ENCODE measurements at regions not wholly inside any gene's neighbourhood (a gene's known extent, or its start where the extent isn't known, plus 50 kb on each side); places are given as distances from the start of the nearest gene placed in this dataset.

DNA sequence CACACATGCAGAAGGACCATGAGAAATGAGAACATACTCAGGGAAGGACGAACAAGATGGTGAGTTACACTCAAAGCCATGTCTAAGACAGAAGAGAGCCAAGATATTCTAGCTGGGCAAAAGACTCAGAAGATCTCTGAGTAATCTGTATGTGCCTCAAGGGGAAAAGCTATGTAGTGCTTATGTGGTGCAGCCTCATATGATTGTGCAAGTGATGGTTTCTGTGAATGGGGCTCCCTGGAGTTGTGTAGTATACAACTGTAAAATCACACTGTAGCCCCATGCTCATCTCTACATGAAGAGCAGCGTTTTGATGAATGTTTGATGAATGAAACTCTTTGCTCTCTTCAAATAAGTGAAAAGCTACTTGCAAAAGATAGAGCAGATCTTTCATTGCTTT lies 57.5 kb downstream of the OSR1 start:
- no peak overlapping the region for H3K4me3 ChIP-seq (ENCODE audit: low read depth, low read length)
- no peaks in the 10 kb centered on the region for H3K4me1 ChIP-seq (ENCODE audit: control insufficient read depth, insufficient read depth, low read length)
- no peak overlapping the region for H3K9ac ChIP-seq (ENCODE audit: low read depth, low read length)
- H3K9me3 ChIP-seq (ENCODE audit: control insufficient read depth, insufficient read depth, low read length): 0 out of 2 replicates have a peak, but pooled peaks cover 6% of the 10 kb centered on the region
- H3K27me3 ChIP-seq (ENCODE audit: control insufficient read depth, insufficient read depth, low read length): no peaks in the 10 kb centered on the region
- no peaks in the 10 kb centered on the region for H3K36me3 ChIP-seq (ENCODE audit: control insufficient read depth, insufficient read depth, low read length)
- no peak overlapping the region for H3K27ac ChIP-seq (ENCODE audit: low read depth, low read length)

DNA sequence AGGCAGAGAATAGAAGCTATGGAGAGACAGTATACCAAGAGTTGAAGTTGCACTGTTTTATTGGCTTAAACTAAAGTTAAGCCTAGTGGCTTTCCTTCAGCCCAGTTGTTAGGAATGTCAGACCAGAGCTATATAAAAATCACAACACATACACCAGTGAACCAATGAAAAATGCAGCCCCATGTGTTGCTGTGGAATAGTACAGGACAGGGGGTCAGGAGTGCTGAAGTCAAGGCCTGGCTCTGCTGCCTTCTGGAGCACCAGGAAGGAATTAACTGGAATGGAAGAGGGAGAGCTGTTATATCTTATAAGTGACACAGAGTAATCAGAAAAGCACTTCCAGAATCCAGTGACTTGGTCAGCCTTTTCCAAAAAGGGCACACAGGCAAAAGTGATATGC lies 58.9 kb downstream of the OSR1 start:
- no peaks in the 10 kb centered on the region for H3K36me3 ChIP-seq (ENCODE audit: control insufficient read depth, insufficient read depth, low read length)
- no peaks in the 10 kb centered on the region for H3K4me1 ChIP-seq (ENCODE audit: control insufficient read depth, insufficient read depth, low read length)
- no peak overlapping the region for H3K27ac ChIP-seq (ENCODE audit: low read depth, low read length)
- H3K27me3 ChIP-seq (ENCODE audit: control insufficient read depth, insufficient read depth, low read length): no peaks in the 10 kb centered on the region
- H3K9ac ChIP-seq (ENCODE audit: low read depth, low read length): no peak overlapping the region
- H3K9me3 ChIP-seq (ENCODE audit: control insufficient read depth, insufficient read depth, low read length): no peaks in the 10 kb centered on the region
- no peak overlapping the region for H3K4me3 ChIP-seq (ENCODE audit: low read depth, low read length)

DNA sequence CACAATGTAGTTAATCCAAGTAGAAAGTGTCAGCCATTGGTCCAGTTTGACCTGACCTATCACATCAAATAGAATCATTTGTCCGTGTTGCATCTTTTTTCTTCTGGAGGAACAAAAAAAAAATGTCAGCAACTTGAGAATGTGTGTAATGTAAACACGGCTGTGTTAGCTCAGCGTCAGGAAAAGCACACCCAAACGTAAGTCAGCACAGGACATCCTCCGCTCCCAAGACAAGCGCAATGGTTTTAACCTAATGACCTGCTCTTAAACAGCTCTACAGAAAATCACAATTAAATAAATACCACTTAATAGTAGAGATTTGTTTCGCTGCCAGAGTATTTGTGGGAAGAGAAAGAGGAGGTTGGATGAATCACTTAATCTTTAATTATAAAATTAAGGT lies 59.4 kb downstream of the OSR1 start:
- no peak overlapping the region for H3K4me3 ChIP-seq (ENCODE audit: low read depth, low read length)
- no peak overlapping the region for H3K9ac ChIP-seq (ENCODE audit: low read depth, low read length)
- no peaks in the 10 kb centered on the region for H3K36me3 ChIP-seq (ENCODE audit: control insufficient read depth, insufficient read depth, low read length)
- no peaks in the 10 kb centered on the region for H3K27me3 ChIP-seq (ENCODE audit: control insufficient read depth, insufficient read depth, low read length)
- no peaks in the 10 kb centered on the region for H3K9me3 ChIP-seq (ENCODE audit: control insufficient read depth, insufficient read depth, low read length)
- H3K27ac ChIP-seq (ENCODE audit: low read depth, low read length): no peak overlapping the region
- no peaks in the 10 kb centered on the region for H3K4me1 ChIP-seq (ENCODE audit: control insufficient read depth, insufficient read depth, low read length)

DNA sequence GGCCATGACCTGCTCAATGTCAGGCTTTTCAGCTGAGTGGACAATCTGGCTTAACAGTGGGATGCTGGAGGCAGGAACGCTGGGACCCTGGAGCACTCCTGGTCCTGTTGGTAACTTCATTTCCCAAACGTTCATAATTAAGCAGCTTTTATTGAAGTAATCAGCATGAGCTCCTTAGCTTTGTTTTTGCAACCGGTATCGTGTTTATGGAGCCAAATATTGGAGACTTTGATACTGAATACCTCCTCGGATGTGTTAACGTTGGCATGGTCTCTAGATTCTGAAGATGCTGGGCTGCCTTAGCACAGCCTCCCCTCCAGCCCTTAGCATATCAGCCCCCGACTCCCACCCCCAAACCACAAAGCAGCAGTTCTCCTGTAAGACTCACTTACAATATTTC lies 60.7 kb downstream of the OSR1 start:
- H3K9me3 ChIP-seq (ENCODE audit: control insufficient read depth, insufficient read depth, low read length): no peaks in the 10 kb centered on the region
- H3K36me3 ChIP-seq (ENCODE audit: control insufficient read depth, insufficient read depth, low read length): no peaks in the 10 kb centered on the region
- H3K27ac ChIP-seq (ENCODE audit: low read depth, low read length): no peak overlapping the region
- H3K9ac ChIP-seq (ENCODE audit: low read depth, low read length): no peak overlapping the region
- H3K27me3 ChIP-seq (ENCODE audit: control insufficient read depth, insufficient read depth, low read length): no peaks in the 10 kb centered on the region
- no peak overlapping the region for H3K4me3 ChIP-seq (ENCODE audit: low read depth, low read length)
- no peaks in the 10 kb centered on the region for H3K4me1 ChIP-seq (ENCODE audit: control insufficient read depth, insufficient read depth, low read length)

DNA sequence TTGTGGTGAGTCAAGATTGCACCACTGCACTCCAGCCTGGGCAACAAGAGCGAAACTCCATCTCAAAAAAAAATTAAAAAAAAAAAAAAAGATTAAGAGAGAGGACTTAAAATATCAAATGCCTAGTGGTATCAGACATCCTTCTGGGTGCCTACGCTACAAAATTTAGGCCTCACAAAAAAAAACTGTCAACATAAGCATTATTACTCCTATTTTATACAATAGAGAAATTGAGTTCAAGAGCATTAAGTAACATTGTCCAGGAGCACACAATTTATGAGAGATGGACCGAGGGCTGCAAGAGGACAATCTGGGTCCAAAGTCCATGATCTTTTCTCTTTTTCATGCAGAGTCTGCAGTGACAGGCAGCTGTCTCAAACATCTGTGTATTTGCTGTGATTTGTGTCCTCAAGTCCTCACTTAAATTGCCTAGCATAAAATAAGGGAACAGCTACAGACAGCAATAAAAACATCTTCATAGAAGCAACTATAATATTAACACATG lies 62.4 kb downstream of the OSR1 start:
- no peaks in the 10 kb centered on the region for H3K9me3 ChIP-seq (ENCODE audit: control insufficient read depth, insufficient read depth, low read length)
- H3K36me3 ChIP-seq (ENCODE audit: control insufficient read depth, insufficient read depth, low read length): no peaks in the 10 kb centered on the region
- no peak overlapping the region for H3K4me3 ChIP-seq (ENCODE audit: low read depth, low read length)
- no peaks in the 10 kb centered on the region for H3K4me1 ChIP-seq (ENCODE audit: control insufficient read depth, insufficient read depth, low read length)
- no peak overlapping the region for H3K27ac ChIP-seq (ENCODE audit: low read depth, low read length)
- H3K27me3 ChIP-seq (ENCODE audit: control insufficient read depth, insufficient read depth, low read length): no peaks in the 10 kb centered on the region
- no peak overlapping the region for H3K9ac ChIP-seq (ENCODE audit: low read depth, low read length)

DNA sequence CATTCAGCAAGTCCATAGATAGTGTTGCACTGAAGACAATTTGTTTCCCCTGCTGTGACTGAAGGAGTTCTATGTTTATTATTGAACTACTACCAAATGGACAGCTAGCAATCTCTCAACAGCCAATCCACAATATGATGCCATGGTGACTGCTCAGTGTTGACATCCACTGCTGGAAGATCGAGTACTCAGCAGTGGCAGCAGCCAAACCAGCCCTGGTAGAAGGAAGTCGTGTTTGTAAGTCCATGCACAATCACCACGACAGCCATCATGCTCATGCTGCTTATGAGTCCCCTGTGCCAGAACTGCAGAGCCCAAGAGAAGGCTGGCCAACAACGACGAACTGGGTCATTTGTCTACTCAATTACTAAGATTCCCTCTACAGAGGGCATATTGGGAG lies 66.4 kb downstream of the OSR1 start:
- no peaks in the 10 kb centered on the region for H3K4me1 ChIP-seq (ENCODE audit: control insufficient read depth, insufficient read depth, low read length)
- no peak overlapping the region for H3K4me3 ChIP-seq (ENCODE audit: low read depth, low read length)
- no peaks in the 10 kb centered on the region for H3K36me3 ChIP-seq (ENCODE audit: control insufficient read depth, insufficient read depth, low read length)
- no peak overlapping the region for H3K9ac ChIP-seq (ENCODE audit: low read depth, low read length)
- no peaks in the 10 kb centered on the region for H3K27me3 ChIP-seq (ENCODE audit: control insufficient read depth, insufficient read depth, low read length)
- H3K9me3 ChIP-seq (ENCODE audit: control insufficient read depth, insufficient read depth, low read length): no peaks in the 10 kb centered on the region
- no peak overlapping the region for H3K27ac ChIP-seq (ENCODE audit: low read depth, low read length)

DNA sequence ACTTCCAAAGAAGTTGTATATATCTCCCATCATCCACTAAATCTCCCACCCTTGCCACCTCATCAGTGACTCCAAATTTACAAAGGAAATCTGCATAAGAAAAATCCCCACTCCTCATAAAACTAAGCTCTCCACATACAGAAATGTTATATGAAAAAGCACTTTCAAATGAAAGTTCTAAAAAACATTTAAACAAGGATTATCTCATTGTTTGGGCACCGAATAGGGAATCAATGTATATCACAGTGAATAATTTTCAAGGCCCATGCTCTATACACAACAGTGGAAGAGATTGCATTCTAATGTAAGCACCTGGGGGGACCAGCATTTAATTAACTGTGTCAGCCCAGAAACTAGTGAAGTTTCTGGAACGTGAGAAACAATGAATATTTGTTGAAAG lies 70.1 kb downstream of the OSR1 start:
- Histone ChIP-seq H3K27me3 (ENCODE audit: control insufficient read depth, insufficient read depth, low read length) (no peaks in the 10 kb centered on the region), H3K27ac (ENCODE audit: low read depth, low read length) (no peak overlapping the region), H3K4me1 (ENCODE audit: control insufficient read depth, insufficient read depth, low read length) (no peaks in the 10 kb centered on the region), H3K9me3 (ENCODE audit: control insufficient read depth, insufficient read depth, low read length) (no peaks in the 10 kb centered on the region), H3K4me3 (ENCODE audit: low read depth, low read length) (no peak overlapping the region), H3K9ac (ENCODE audit: low read depth, low read length) (no peak overlapping the region), H3K36me3 (ENCODE audit: control insufficient read depth, insufficient read depth, low read length) (no peaks in the 10 kb centered on the region)

DNA sequence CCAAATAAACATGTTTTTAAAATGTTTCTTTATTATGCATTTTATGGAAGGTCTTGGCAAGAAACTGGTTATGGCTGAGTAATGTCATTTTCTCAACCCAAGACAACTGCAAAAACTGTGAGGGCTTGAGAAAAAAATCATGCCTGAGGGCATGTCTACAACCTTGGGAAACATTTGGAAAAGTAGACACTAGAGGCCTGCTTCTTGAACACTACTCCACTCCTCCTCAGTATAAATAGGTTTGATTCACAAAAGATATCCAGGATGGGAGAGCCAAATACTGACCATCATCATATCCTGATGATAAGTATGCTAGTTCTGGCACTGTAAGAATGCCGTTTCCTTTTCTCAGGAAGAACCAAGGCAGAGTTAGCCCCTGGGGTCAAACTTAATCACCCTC lies 71.1 kb downstream of the OSR1 start:
- H3K9me3 ChIP-seq (ENCODE audit: control insufficient read depth, insufficient read depth, low read length): no peaks in the 10 kb centered on the region
- H3K27ac ChIP-seq (ENCODE audit: low read depth, low read length): no peak overlapping the region
- H3K4me1 ChIP-seq (ENCODE audit: control insufficient read depth, insufficient read depth, low read length): no peaks in the 10 kb centered on the region
- H3K36me3 ChIP-seq (ENCODE audit: control insufficient read depth, insufficient read depth, low read length): no peaks in the 10 kb centered on the region
- H3K4me3 ChIP-seq (ENCODE audit: low read depth, low read length): no peak overlapping the region
- no peaks in the 10 kb centered on the region for H3K27me3 ChIP-seq (ENCODE audit: control insufficient read depth, insufficient read depth, low read length)
- no peak overlapping the region for H3K9ac ChIP-seq (ENCODE audit: low read depth, low read length)

- no peaks in the 10 kb centered on the region for H3K9me3 ChIP-seq (ENCODE audit: control insufficient read depth, insufficient read depth, low read length)
- H3K27me3 ChIP-seq (ENCODE audit: control insufficient read depth, insufficient read depth, low read length): no peaks in the 10 kb centered on the region
- no peak overlapping the region for H3K27ac ChIP-seq (ENCODE audit: low read depth, low read length)
- H3K4me3 ChIP-seq (ENCODE audit: low read depth, low read length): no peak overlapping the region
- H3K4me1 ChIP-seq (ENCODE audit: control insufficient read depth, insufficient read depth, low read length): no peaks in the 10 kb centered on the region
- no peaks in the 10 kb centered on the region for H3K36me3 ChIP-seq (ENCODE audit: control insufficient read depth, insufficient read depth, low read length)
- H3K9ac ChIP-seq (ENCODE audit: low read depth, low read length): no peak overlapping the region
These were observed 76.1 kb downstream of the OSR1 start for GRCh38 chr2:19282305-19282704.

- Histone ChIP-seq H3K4me3 (ENCODE audit: low read depth, low read length) (no peak overlapping the region), H3K27me3 (ENCODE audit: control insufficient read depth, insufficient read depth, low read length) (no peaks in the 10 kb centered on the region), H3K9ac (ENCODE audit: low read depth, low read length) (no peak overlapping the region), H3K9me3 (ENCODE audit: control insufficient read depth, insufficient read depth, low read length) (no peaks in the 10 kb centered on the region), H3K27ac (ENCODE audit: low read depth, low read length) (no peak overlapping the region), H3K4me1 (ENCODE audit: control insufficient read depth, insufficient read depth, low read length) (no peaks in the 10 kb centered on the region), H3K36me3 (ENCODE audit: control insufficient read depth, insufficient read depth, low read length) (no peaks in the 10 kb centered on the region)
These were observed 84.0 kb downstream of the OSR1 start for GRCh38 chr2:19274439-19274838.

DNA sequence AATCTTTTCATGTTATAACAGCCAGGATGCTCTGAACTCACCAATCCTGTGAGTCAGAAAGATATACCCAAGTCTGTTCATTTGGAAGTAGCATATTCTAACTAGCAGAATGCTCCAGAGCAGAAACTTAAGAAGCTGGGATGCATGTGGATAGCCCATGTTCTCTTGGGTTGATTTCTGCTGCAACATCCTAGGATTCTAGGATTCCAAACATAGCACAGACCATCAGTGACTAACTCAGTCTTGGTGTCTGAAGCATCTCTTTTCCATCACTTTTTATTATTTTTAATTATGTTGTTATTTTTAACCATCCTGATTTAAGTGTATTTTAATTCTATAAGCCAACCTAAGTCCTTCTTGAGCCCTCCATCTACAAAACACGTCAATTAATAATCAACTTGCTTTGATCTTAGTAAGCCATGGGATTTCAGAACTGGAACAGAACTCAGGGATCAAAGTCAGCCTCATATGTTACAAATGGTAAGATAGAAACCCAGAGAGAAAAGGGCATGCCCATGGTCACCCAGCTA lies 85.4 kb downstream of the OSR1 start:
- Histone ChIP-seq H3K9ac (ENCODE audit: low read depth, low read length) (no peak overlapping the region), H3K4me3 (ENCODE audit: low read depth, low read length) (no peak overlapping the region), H3K9me3 (ENCODE audit: control insufficient read depth, insufficient read depth, low read length) (no peaks in the 10 kb centered on the region), H3K27ac (ENCODE audit: low read depth, low read length) (no peak overlapping the region), H3K36me3 (ENCODE audit: control insufficient read depth, insufficient read depth, low read length) (no peaks in the 10 kb centered on the region), H3K27me3 (ENCODE audit: control insufficient read depth, insufficient read depth, low read length) (no peaks in the 10 kb centered on the region), H3K4me1 (ENCODE audit: control insufficient read depth, insufficient read depth, low read length) (no peaks in the 10 kb centered on the region)

GRCh38 chr2:19272039-19272438 lies 86.4 kb downstream of the OSR1 start:
- H3K36me3 ChIP-seq (ENCODE audit: control insufficient read depth, insufficient read depth, low read length): no peaks in the 10 kb centered on the region
- H3K9ac ChIP-seq (ENCODE audit: low read depth, low read length): no peak overlapping the region
- no peaks in the 10 kb centered on the region for H3K27me3 ChIP-seq (ENCODE audit: control insufficient read depth, insufficient read depth, low read length)
- no peaks in the 10 kb centered on the region for H3K9me3 ChIP-seq (ENCODE audit: control insufficient read depth, insufficient read depth, low read length)
- no peak overlapping the region for H3K4me3 ChIP-seq (ENCODE audit: low read depth, low read length)
- no peak overlapping the region for H3K27ac ChIP-seq (ENCODE audit: low read depth, low read length)
- no peaks in the 10 kb centered on the region for H3K4me1 ChIP-seq (ENCODE audit: control insufficient read depth, insufficient read depth, low read length)

Measured in HUES48 (cell line).